MCF 10A (cell line): ENCODE measurements at regions not wholly inside any gene's neighbourhood (a gene's known extent, or its start where the extent isn't known, plus 50 kb on each side); places are given as distances from the start of the nearest gene placed in this dataset.

Experiments used
- BruUV-seq: library from RNA; stranded (reverse); fragments of 400-500 nt; replicated peaks from 2 replicates; lab custom pipeline; 2021; lab: Mats Ljungman, UMichigan
- CTCF ChIA-PET: fragments of 300-600 bp; sonication (Branson Sonifier 250); formaldehyde crosslinking; extraction: SDS; loops from one replicate; lab custom pipeline; 2021; ENCODE audit warnings: antibody characterized with exemption, inconsistent platforms; lab: Yijun Ruan, JAX
- POLR2A ChIA-PET: fragments of 300-600, 350-650 bp; sonication (Branson Sonifier 250); formaldehyde crosslinking; extraction: SDS; loops from one replicate; lab custom pipeline; 2020; ENCODE audit warnings: antibody characterized with exemption, inconsistent platforms; lab: Yijun Ruan, JAX
- DNase-seq: peaks from one replicate; pipeline ENCODE4 v3.0.0-alpha.2; 2018; ENCODE audit not compliant: unreplicated experiment
- H3K27ac Mint-ChIP-seq: one replicate; pipeline ENCODE4 v1.8.0; 2022; ENCODE audit warnings: mild to moderate bottlenecking, low read depth, mixed read lengths; ENCODE audit not compliant: unreplicated experiment
- H3K27me3 Mint-ChIP-seq: one replicate; pipeline ENCODE4 v1.8.0; 2022; ENCODE audit warnings: mixed read lengths; ENCODE audit not compliant: insufficient read depth, unreplicated experiment
- H3K36me3 Mint-ChIP-seq: one replicate; pipeline ENCODE4 v1.8.0; 2022; ENCODE audit warnings: mild to moderate bottlenecking, moderate library complexity, mixed read lengths; ENCODE audit not compliant: insufficient read depth, unreplicated experiment
- H3K4me1 Mint-ChIP-seq: one replicate; pipeline ENCODE4 v1.8.0; 2022; ENCODE audit warnings: mixed read lengths; ENCODE audit not compliant: insufficient read depth, unreplicated experiment
- H3K4me3 Mint-ChIP-seq: one replicate; pipeline ENCODE4 v1.8.0; 2022; ENCODE audit warnings: mild to moderate bottlenecking, moderate library complexity, mixed read lengths; ENCODE audit not compliant: unreplicated experiment
- H3K9me3 Mint-ChIP-seq: one replicate; pipeline ENCODE4 v1.8.0; 2022; ENCODE audit warnings: mixed read lengths; ENCODE audit not compliant: unreplicated experiment
- CTCF ChIP-seq: fragments of 200-600 bp; IDR thresholded peaks from one replicate; pipeline ENCODE4 v1.8.0; 2022; ENCODE audit warnings: antibody characterized with exemption, mild to moderate bottlenecking; ENCODE audit not compliant: unreplicated experiment
- intact Hi-C: fragments of 100-400 bp; cut with micrococcal nuclease; formaldehyde crosslinking; loops from 2 replicates; pipeline ENCODE4 v1.14.1; 2022

- no peak for TF ChIP-seq CTCF
- no TSS peak for BruUV-seq
- Mint-ChIP-seq H3K4me1 (no peaks in the 10 kb centered on the region), H3K4me3 (no peak overlapping the region), H3K27ac (no peak overlapping the region), H3K9me3 (peaks cover 8% of the 10 kb centered on the region), H3K27me3 (no peaks in the 10 kb centered on the region), H3K36me3 (no peaks in the 10 kb centered on the region)
- intact Hi-C loops = no loop called here
- POLR2A ChIA-PET = interaction anchor here (0.7 kb wide), 1 partner anchor 268 kb away, joined by 4 read pairs; no protein-coding TSS in a partner anchor
- DNase-seq = no peak
- CTCF ChIA-PET = no interaction called here
Measured at GRCh38 chr5:155451106-155451505, 437.6 kb downstream of the KIF4B start.

DNA sequence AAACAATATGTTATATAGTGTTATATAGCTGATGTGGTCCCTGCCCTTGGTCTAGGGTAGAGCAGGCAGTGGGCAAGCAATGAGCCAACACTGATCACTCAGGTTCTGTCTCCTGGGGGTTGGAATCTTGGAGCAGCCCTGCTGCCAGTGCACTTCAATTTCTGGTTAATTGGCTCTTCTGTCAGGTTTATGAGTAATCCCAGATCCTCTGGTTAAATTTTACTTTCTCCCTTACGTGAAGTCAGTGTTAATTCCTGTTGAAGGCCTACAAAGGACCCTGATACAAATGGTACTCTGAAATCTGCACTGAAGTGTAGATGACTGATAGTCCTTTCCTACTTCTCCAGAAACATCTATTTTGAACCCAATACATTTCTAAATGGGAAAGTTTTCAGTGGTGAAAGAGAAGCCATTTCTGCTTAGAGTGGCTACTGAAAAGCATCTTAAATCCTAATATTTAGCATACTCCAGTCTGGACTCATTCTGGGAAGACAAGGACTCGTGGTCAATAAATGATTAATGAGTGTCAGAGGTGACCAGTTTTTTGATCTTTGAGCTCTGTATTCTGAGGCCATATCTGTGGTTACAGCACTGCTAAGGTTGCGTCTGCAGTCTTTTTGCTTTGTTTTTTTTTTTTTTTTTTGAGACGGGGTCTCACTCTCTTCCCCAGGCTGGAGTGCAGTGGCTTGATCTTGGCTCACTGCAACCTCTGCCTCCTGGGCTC is 442.4 kb downstream of the KIF4B start:
- ChIA-PET CTCF (interaction anchor here (0.6 to 1.3 kb wide), 3 partner anchors 10 to 74 kb away, joined by 3 to 5 read pairs (median 3); no protein-coding TSS in a partner anchor), POLR2A (no interaction called here)
- no peaks in the 10 kb centered on the region for H3K27me3 Mint-ChIP-seq
- no peaks in the 10 kb centered on the region for H3K9me3 Mint-ChIP-seq
- intact Hi-C loops = no loop called here
- BruUV-seq = no TSS peak
- no peak for DNase-seq
- H3K4me3 Mint-ChIP-seq = no peak overlapping the region
- TF ChIP-seq CTCF = no peak
- no peaks in the 10 kb centered on the region for H3K4me1 Mint-ChIP-seq
- no peak overlapping the region for H3K27ac Mint-ChIP-seq
- H3K36me3 Mint-ChIP-seq = no peaks in the 10 kb centered on the region

DNA sequence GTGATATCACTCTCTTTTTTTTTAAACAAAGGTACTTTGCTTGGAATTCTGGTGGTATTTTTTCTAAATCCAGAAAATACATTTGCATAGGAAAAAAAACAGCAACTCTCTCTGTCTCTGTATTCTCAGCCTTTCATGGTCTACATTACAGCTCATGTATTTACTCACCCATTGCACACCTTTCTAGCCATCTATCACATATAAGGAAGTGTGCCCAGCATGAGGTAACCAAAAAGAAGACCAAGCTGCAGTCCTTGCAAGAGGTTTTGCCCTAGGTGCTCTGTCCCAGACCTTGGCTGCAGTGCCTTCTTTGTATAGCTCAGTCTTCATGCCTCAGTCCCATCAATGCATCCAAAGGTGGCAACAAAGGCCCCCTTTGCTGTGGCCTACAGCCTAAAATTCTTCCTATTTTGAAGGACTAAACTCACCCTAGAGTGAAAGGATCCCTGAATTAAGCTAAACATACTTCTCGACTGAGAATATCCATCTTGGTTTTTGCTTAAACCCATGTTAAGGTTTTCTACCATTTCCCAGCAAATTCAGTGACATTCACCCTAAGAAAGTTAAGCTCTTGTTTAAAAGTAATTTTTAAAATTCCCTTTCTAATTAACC is 446.4 kb downstream of the KIF4B start:
- BruUV-seq = no TSS peak
- ChIA-PET POLR2A (interaction anchor here (2.1 kb wide), 1 partner anchor 11 kb away, joined by 4 read pairs; no protein-coding TSS in a partner anchor), CTCF (interaction anchor here (0.6 to 0.7 kb wide), 3 partner anchors 48 to 1790 kb away, joined by 3 read pairs; no protein-coding TSS in a partner anchor)
- Mint-ChIP-seq H3K4me1 (no peaks in the 10 kb centered on the region), H3K36me3 (no peaks in the 10 kb centered on the region), H3K4me3 (no peak overlapping the region), H3K9me3 (no peaks in the 10 kb centered on the region), H3K27me3 (no peaks in the 10 kb centered on the region), H3K27ac (no peak overlapping the region)
- DNase-seq = no peak
- no peak for TF ChIP-seq CTCF
- intact Hi-C loops = no loop called here

DNA sequence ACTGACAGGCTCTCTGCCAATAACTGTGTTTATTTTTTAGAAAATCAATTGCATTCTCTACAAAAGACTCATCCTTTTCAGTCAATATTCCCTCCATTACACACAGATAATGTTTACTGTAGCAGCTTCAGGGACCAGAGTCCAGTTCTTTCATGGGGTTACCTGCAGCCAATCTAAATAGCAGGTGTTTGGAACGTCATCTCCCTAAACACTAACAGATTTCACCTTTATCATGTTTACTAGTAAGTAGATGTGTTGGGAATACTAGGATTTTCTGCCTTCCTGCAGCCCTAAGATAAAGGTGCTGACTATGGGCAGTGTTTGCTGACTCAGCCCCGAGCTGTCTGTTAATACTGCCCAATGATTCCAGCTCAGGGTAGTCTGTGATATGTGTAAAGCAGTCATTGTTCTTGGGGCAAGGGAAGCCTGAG is 447.0 kb downstream of the KIF4B start:
- no peaks in the 10 kb centered on the region for H3K36me3 Mint-ChIP-seq
- ChIA-PET POLR2A (no interaction called here), CTCF (interaction anchor here (0.6 to 1.4 kb wide), 4 partner anchors 8 to 1790 kb away, joined by 3 to 6 read pairs (median 4); no protein-coding TSS in a partner anchor)
- H3K4me1 Mint-ChIP-seq = no peaks in the 10 kb centered on the region
- DNase-seq = no peak
- no peak overlapping the region for H3K4me3 Mint-ChIP-seq
- BruUV-seq = no TSS peak
- H3K27me3 Mint-ChIP-seq = no peaks in the 10 kb centered on the region
- no peak overlapping the region for H3K27ac Mint-ChIP-seq
- TF ChIP-seq CTCF = no peak
- intact Hi-C loops = no loop called here
- no peaks in the 10 kb centered on the region for H3K9me3 Mint-ChIP-seq
